ENCODE measurements at regions not wholly inside any gene's neighbourhood (a gene's known extent, or its start where the extent isn't known, plus 50 kb on each side); places are given as distances from the start of the nearest gene placed in this dataset.

DNA sequence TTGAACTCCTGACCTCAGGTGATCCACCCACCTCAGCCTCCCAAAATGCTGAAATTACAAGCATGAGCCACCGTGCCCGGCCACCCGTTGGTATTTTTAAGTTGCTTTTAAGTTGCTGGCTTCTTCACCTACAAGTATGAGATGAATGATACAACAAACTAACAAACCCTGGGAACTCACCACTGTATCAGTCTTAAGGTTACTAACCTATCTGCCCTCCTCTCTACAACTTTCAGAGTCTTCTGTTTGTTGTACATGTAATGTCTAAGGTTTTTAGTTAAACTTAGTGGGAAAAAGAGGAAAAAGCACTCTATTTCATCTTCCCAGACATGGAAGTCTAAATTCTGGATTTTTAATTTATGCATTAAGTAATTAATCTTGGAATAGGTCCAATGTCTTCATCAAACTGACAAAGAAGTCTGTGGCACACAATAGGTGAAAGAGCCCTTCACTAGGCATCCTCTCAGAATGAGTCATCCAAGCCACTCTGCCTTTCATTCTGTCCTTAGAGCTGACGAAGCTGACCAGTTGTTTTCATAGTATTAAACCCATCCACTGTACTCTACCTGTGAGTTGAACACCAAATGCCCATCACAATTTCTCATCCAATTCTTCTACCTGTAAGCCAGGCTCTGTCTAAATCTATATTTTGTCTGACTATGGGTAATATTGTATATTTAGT, 936.1 kb downstream of the TUSC7 start:
- no peak for DNase-seq
- intact Hi-C loops (cut with micrococcal nuclease), result no loop called here
- no peaks in the 10 kb centered on the region for H3K36me3 ChIP-seq
- H3K4me3 ChIP-seq, result no peak overlapping the region
- no peaks in the 10 kb centered on the region for H3K4me1 ChIP-seq
- peaks cover 7% of the 10 kb centered on the region for H3K9me3 ChIP-seq (replicated peaks)
- H3K27ac ChIP-seq (replicated peaks), result no peak overlapping the region
- no peak for TF ChIP-seq CTCF (IDR thresholded peaks at IDR 0.05; ENCODE audit: borderline replicate concordance)
- no peaks in the 10 kb centered on the region for H3K27me3 ChIP-seq (ENCODE audit: low read depth)

DNA sequence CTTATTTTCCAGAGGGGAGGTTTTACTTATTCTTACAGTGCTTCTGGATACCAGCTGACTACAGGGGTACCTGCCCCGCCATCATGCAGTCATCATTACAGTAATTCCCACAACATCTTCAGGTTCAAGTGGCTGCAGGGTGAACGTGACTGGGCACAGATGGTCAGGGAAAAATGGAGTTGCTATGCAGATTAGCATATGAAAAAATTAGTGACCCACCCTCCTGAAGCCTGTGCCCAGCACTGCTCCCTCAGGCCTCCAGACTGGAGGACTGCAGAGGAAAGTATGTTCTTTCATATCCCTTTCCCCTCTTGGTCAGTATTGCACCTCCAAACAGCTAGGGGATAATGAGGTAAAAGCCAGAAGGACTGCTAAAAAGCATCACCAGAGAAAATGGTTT, 937.9 kb downstream of the TUSC7 start:
- Histone ChIP-seq H3K27ac (replicated peaks) (no peak overlapping the region), H3K4me1 (no peaks in the 10 kb centered on the region), H3K9me3 (replicated peaks) (peaks cover 7% of the 10 kb centered on the region), H3K4me3 (no peak overlapping the region), H3K27me3 (ENCODE audit: low read depth) (no peaks in the 10 kb centered on the region), H3K36me3 (no peaks in the 10 kb centered on the region)
- no peak for TF ChIP-seq CTCF (IDR thresholded peaks at IDR 0.05; ENCODE audit: borderline replicate concordance)
- intact Hi-C loops (cut with micrococcal nuclease), result no loop called here
- DNase-seq, result no peak

- Histone ChIP-seq H3K9me3 (replicated peaks) (no peaks in the 10 kb centered on the region), H3K4me3 (no peak overlapping the region), H3K27ac (replicated peaks) (no peak overlapping the region), H3K36me3 (no peaks in the 10 kb centered on the region), H3K4me1 (no peaks in the 10 kb centered on the region), H3K27me3 (ENCODE audit: low read depth) (no peaks in the 10 kb centered on the region)
- no peak for DNase-seq
- intact Hi-C loops (cut with micrococcal nuclease), result no loop called here
- TF ChIP-seq CTCF (IDR thresholded peaks at IDR 0.05; ENCODE audit: borderline replicate concordance), result no peak
These were observed 941.7 kb downstream of the TUSC7 start for GRCh38 chr3:117651246-117651645.

DNA sequence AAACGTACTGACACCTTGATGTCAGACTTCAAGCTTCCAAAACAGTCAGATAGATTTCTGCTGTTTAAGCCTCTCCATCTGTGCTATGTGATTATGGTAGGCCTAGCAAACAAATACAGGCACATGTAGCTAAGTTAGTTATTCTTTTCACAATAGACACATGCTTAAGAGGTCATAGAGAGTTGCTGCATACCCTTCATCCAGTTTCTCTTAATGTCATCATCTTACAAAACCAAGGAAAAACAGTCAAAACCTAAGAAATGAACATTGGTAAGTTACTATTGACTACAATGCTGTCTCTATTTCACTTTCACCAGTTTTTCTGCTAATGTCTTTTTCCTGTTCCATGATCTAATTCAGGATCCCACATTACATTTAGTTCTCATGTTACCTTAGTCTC, 946.8 kb downstream of the TUSC7 start:
- H3K36me3 ChIP-seq, result no peaks in the 10 kb centered on the region
- no peak overlapping the region for H3K4me3 ChIP-seq
- no peaks in the 10 kb centered on the region for H3K27me3 ChIP-seq (ENCODE audit: low read depth)
- no peak for DNase-seq
- intact Hi-C loops (cut with micrococcal nuclease), result no loop called here
- no peaks in the 10 kb centered on the region for H3K4me1 ChIP-seq
- no peak for TF ChIP-seq CTCF (IDR thresholded peaks at IDR 0.05; ENCODE audit: borderline replicate concordance)
- no peak overlapping the region for H3K27ac ChIP-seq (replicated peaks)
- H3K9me3 ChIP-seq (replicated peaks), result no peaks in the 10 kb centered on the region

DNA sequence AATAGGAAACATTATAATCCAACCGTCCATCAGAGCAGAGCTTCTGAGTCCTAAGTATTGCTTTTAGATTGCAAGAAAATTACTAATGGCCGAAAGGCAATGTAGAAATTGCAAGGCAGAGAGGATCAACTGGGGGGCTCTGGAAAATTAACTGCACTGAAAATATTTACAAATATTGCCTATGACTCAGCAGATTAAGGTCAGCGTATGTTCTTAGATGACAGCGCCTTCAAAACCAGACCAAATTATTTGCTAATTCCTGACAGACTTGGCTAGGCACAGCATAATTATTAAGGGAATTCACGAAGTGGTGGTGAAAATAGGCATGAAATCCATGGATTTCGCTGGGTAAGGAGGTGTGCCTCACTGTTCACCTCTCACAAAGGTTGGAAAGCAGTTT, 947.7 kb downstream of the TUSC7 start:
- Histone ChIP-seq H3K9me3 (replicated peaks) (no peaks in the 10 kb centered on the region), H3K4me1 (no peaks in the 10 kb centered on the region), H3K27me3 (ENCODE audit: low read depth) (no peaks in the 10 kb centered on the region), H3K4me3 (no peak overlapping the region), H3K27ac (replicated peaks) (no peak overlapping the region), H3K36me3 (no peaks in the 10 kb centered on the region)
- TF ChIP-seq CTCF (IDR thresholded peaks at IDR 0.05; ENCODE audit: borderline replicate concordance), result no peak
- DNase-seq, result no peak
- intact Hi-C loops (cut with micrococcal nuclease), result no loop called here
